ENCODE measurements at regions not wholly inside any gene's neighbourhood (a gene's known extent, or its start where the extent isn't known, plus 50 kb on each side); places are given as distances from the start of the nearest gene placed in this dataset.

GRCh38 chr1:34359411-34359810 lies 182.7 kb downstream of the C1orf94 start:
- no peak overlapping the region for H3K27ac ChIP-seq
- TF ChIP-seq ZFX (IDR thresholded peaks at IDR 0.05) = no peak
- TF ChIP-seq, protein P1, sequence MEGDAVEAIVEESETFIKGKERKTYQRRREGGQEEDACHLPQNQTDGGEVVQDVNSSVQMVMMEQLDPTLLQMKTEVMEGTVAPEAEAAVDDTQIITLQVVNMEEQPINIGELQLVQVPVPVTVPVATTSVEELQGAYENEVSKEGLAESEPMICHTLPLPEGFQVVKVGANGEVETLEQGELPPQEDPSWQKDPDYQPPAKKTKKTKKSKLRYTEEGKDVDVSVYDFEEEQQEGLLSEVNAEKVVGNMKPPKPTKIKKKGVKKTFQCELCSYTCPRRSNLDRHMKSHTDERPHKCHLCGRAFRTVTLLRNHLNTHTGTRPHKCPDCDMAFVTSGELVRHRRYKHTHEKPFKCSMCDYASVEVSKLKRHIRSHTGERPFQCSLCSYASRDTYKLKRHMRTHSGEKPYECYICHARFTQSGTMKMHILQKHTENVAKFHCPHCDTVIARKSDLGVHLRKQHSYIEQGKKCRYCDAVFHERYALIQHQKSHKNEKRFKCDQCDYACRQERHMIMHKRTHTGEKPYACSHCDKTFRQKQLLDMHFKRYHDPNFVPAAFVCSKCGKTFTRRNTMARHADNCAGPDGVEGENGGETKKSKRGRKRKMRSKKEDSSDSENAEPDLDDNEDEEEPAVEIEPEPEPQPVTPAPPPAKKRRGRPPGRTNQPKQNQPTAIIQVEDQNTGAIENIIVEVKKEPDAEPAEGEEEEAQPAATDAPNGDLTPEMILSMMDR (conservative IDR thresholded peaks at IDR 0.05) = no peak

DNA sequence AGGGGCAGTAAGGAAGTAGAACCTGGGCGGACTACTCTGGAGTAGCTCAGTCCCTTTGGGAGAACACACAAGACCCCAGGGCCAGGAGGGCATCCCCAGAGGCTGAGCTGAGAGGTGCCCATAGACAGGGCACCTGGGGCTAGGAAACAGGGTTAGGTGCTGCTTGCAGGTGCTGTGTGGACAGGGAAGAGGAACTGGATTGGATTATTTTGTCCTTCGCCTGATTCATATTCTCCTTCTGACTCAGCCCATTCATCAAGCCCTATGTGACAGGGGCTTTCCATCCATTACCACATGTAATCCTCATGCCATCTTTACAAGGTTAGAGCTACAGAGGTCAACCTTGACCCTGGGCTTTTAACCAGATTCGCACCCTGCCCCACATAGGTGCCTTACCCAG lies 183.9 kb downstream of the C1orf94 start:
- no peak for TF ChIP-seq ZFX (IDR thresholded peaks at IDR 0.05)
- TF ChIP-seq, protein P1 (conservative IDR thresholded peaks at IDR 0.05) = no peak
- H3K27ac ChIP-seq = no peak overlapping the region

GRCh38 chr1:34361121-34361520 lies 184.4 kb downstream of the C1orf94 start:
- no peak overlapping the region for H3K27ac ChIP-seq
- TF ChIP-seq, protein P1 (conservative IDR thresholded peaks at IDR 0.05) = no peak
- no peak for TF ChIP-seq ZFX (IDR thresholded peaks at IDR 0.05)

- no peak overlapping the region for H3K27ac ChIP-seq
- no peak for TF ChIP-seq ZFX (IDR thresholded peaks at IDR 0.05)
- TF ChIP-seq, protein P1 (conservative IDR thresholded peaks at IDR 0.05) = no peak
These were observed 185.2 kb downstream of the C1orf94 start for GRCh38 chr1:34361781-34362357.

DNA sequence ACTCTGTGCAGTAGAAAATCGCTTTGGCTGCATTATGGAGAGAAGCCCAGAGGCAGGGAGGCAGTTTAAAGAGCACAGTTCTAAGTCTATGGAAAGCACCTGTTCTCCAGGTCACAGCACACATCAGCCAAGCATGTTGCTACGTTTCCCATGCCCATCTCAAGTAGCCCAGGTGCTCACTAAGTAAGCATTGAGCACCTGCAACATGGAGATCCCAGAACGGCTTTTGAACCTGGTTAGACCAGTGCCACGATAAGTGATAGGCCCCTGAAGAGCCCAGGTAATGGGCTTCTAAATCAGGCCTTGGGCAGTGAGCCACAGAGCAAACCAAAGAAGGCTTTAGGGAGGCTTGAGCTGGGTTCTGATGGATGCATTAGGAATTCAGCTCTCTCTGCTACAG lies 186.2 kb downstream of the C1orf94 start:
- H3K27ac ChIP-seq = no peak overlapping the region
- no peak for TF ChIP-seq ZFX (IDR thresholded peaks at IDR 0.05)
- TF ChIP-seq, protein P1 (conservative IDR thresholded peaks at IDR 0.05) = no peak

GRCh38 chr1:34363447-34363846 lies 186.7 kb downstream of the C1orf94 start:
- no peak for TF ChIP-seq ZFX (IDR thresholded peaks at IDR 0.05)
- TF ChIP-seq, protein P1 (conservative IDR thresholded peaks at IDR 0.05) = no peak

GRCh38 chr1:34363915-34364314 lies 187.2 kb downstream of the C1orf94 start:
- H3K27ac ChIP-seq = no peak overlapping the region
- TF ChIP-seq ZFX (IDR thresholded peaks at IDR 0.05) = no peak
- TF ChIP-seq, protein P1 (conservative IDR thresholded peaks at IDR 0.05) = no peak

More at GRCh38 chr1:34363447-34363846, 186.7 kb downstream of the C1orf94 start:
- no peak overlapping the region for H3K27ac ChIP-seq
